ENCODE measurements at regions not wholly inside any gene's neighbourhood (a gene's known extent, or its start where the extent isn't known, plus 50 kb on each side); places are given as distances from the start of the nearest gene placed in this dataset.

DNA sequence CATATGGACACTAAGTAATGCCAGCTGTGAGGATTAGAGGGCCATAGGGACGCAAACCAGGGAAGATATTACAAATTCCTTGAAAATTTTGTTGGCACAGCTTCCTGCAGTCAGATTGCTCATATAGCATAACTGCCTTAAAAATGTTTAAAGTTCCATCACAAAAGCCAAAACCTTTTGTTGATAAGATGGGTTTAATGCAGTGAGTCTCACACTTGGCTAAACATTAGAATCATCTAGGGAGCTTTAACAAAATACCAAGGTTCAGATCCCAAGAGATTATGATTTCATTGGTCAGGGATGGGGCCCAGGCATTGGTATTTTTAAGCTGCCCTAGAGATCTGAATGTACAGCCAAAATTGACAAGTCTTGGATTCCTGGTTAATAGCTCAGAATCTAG lies 376.5 kb upstream of the MAD2L1 start:
- DNase-seq: no peak
- Histone ChIP-seq H3K4me1 (no peaks in the 10 kb centered on the region), H3K36me3 (no peaks in the 10 kb centered on the region), H3K9me3 (replicated peaks) (no peaks in the 10 kb centered on the region), H3K4me3 (no peak overlapping the region), H3K27ac (replicated peaks) (no peak overlapping the region), H3K27me3 (ENCODE audit: low read depth) (no peaks in the 10 kb centered on the region)
- no peak for TF ChIP-seq CTCF (IDR thresholded peaks at IDR 0.05; ENCODE audit: borderline replicate concordance)
- intact Hi-C loops (cut with micrococcal nuclease): no loop called here

DNA sequence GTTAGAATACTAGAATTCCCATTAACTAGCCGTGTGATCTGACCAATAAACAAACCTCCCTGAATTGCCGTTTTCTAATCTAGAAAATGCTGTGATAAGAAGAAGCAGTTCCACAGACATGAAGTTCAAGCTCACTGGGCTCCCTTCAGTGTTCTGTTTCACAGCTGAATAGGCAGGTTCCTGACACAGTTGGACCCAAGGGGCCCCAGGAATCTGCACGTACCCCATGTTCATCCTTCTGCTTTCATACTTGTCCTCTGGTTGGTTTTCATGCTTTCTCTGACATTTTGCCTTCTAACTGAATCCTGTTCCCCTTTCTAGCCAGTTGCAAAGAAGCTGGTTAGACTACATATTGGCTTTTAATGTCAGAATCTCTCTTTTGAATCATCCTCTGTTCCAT lies 374.1 kb upstream of the MAD2L1 start:
- intact Hi-C loops (cut with micrococcal nuclease): no loop called here
- Histone ChIP-seq H3K27ac (replicated peaks) (no peak overlapping the region), H3K4me3 (no peak overlapping the region), H3K9me3 (replicated peaks) (no peaks in the 10 kb centered on the region), H3K27me3 (ENCODE audit: low read depth) (no peaks in the 10 kb centered on the region), H3K4me1 (no peaks in the 10 kb centered on the region), H3K36me3 (no peaks in the 10 kb centered on the region)
- TF ChIP-seq CTCF (IDR thresholded peaks at IDR 0.05; ENCODE audit: borderline replicate concordance): no peak
- no peak for DNase-seq

- no peaks in the 10 kb centered on the region for H3K4me1 ChIP-seq
- no peak overlapping the region for H3K4me3 ChIP-seq
- no peak for DNase-seq
- H3K27ac ChIP-seq (replicated peaks): no peak overlapping the region
- no peaks in the 10 kb centered on the region for H3K9me3 ChIP-seq (replicated peaks)
- no peaks in the 10 kb centered on the region for H3K36me3 ChIP-seq
- no peak for TF ChIP-seq CTCF (IDR thresholded peaks at IDR 0.05; ENCODE audit: borderline replicate concordance)
- no peaks in the 10 kb centered on the region for H3K27me3 ChIP-seq (ENCODE audit: low read depth)
- intact Hi-C loops (cut with micrococcal nuclease): no loop called here
Observed at GRCh38 chr4:120435179-120435578, 368.5 kb upstream of the MAD2L1 start.

- H3K27me3 ChIP-seq (ENCODE audit: low read depth): no peaks in the 10 kb centered on the region
- no peak for DNase-seq
- no peak overlapping the region for H3K4me3 ChIP-seq
- H3K9me3 ChIP-seq (replicated peaks): no peaks in the 10 kb centered on the region
- H3K4me1 ChIP-seq: no peaks in the 10 kb centered on the region
- H3K27ac ChIP-seq (replicated peaks): no peak overlapping the region
- H3K36me3 ChIP-seq: no peaks in the 10 kb centered on the region
- no peak for TF ChIP-seq CTCF (IDR thresholded peaks at IDR 0.05; ENCODE audit: borderline replicate concordance)
- intact Hi-C loops (cut with micrococcal nuclease): no loop called here
Observed at GRCh38 chr4:120434756-120435155, 368.1 kb upstream of the MAD2L1 start.

DNA sequence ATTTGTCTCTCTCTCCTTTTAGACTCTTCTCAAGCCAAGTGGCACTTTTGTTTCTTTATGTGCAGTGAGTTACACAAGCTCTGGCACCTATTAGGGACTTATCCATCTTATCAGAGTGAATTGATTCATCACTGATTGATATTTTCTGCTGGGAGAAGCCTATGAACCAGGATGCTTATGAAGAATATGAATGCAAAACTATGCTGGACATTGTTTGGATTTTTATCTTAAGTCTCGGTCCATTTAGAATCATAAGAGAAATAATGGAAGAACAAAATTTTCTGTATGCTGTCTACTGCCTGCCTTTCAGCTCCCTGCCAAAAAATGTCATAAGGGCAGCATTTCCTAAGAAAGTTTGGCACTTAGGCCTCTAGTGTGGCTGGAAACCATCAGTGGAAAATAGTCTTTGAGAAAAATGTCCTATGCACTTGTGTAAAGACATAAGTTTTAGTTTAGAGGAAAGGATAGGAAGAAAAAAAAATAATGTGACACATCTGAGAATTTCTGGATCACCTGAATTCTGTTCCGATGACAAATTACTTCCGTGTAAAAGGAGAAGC lies 365.7 kb upstream of the MAD2L1 start:
- Histone ChIP-seq H3K4me1 (no peaks in the 10 kb centered on the region), H3K36me3 (no peaks in the 10 kb centered on the region), H3K27me3 (ENCODE audit: low read depth) (no peaks in the 10 kb centered on the region), H3K9me3 (replicated peaks) (no peaks in the 10 kb centered on the region), H3K27ac (replicated peaks) (no peak overlapping the region), H3K4me3 (no peak overlapping the region)
- no peak for TF ChIP-seq CTCF (IDR thresholded peaks at IDR 0.05; ENCODE audit: borderline replicate concordance)
- DNase-seq: no peak
- intact Hi-C loops (cut with micrococcal nuclease): no loop called here

DNA sequence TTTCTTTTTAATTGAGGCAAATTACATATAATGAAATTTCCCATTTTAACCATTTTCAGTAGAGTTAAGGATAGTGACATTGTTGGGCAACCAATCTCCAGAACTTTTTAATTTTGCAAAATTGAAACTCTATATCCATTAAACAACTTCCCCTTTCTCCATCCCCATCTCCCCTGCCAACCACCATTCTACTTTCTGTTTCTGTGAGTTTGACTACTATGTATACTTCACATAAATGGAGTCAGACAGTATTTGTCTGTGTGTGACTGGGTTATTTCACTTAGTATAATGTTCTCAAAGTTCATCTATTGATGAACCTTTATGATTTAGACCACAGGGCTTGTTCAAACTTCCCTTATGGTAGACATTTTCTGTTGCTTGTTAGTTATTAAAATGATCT lies 364.5 kb upstream of the MAD2L1 start:
- Histone ChIP-seq H3K4me1 (no peaks in the 10 kb centered on the region), H3K27ac (replicated peaks) (no peak overlapping the region), H3K36me3 (no peaks in the 10 kb centered on the region), H3K27me3 (ENCODE audit: low read depth) (no peaks in the 10 kb centered on the region), H3K4me3 (no peak overlapping the region), H3K9me3 (replicated peaks) (no peaks in the 10 kb centered on the region)
- DNase-seq: no peak
- intact Hi-C loops (cut with micrococcal nuclease): no loop called here
- TF ChIP-seq CTCF (IDR thresholded peaks at IDR 0.05; ENCODE audit: borderline replicate concordance): no peak

Data from left ventricle myocardium inferior (tissue), 1 donor.